CD4-positive, alpha-beta T cell (primary cell): ENCODE measurements at regions not wholly inside any gene's neighbourhood (a gene's known extent, or its start where the extent isn't known, plus 50 kb on each side); places are given as distances from the start of the nearest gene placed in this dataset.

Experiments used
- ATAC-seq: fragments of 200-7000 bp; cut with Tn5 transposase; one replicate; pipeline ENCODE4 v1.10.0; 2022; ENCODE audit warnings: mild to moderate bottlenecking; ENCODE audit not compliant: poor library complexity
- CTCF ChIA-PET: fragments of 350-600 bp; sonication (Branson Sonifier 250); formaldehyde crosslinking; loops from one replicate; lab custom pipeline; 2021; ENCODE audit warnings: antibody characterized with exemption, inconsistent platforms; lab: Charles Lee
- POLR2A ChIA-PET: fragments of 350-600 bp; sonication (Branson Sonifier 250); formaldehyde crosslinking; loops from one replicate; lab custom pipeline; 2021; ENCODE audit warnings: antibody characterized with exemption, inconsistent platforms; lab: Charles Lee
- DNase-seq, 14 experiments: peaks; one replicate each; pipeline ENCODE4 v3.0.0-alpha.2; 2013 to 2020; ENCODE audit warnings: mixed read lengths in 2 of 14
- H3K27ac ChIP-seq, 2 donors: one replicate each; pipeline versions ENCODE4 v1.5.1 to v1.7.0; 2013; ENCODE audit warnings: low read length in 2 of 2, low read depth in 1 of 2, mild to moderate bottlenecking in 1 of 2
- H3K27me3 ChIP-seq, 2 experiments: 1 replicate in 1 of 2; 2 replicates in 1 of 2; pipeline versions ENCODE4 v1.6.1 to v1.7.0; 2013; ENCODE audit warnings: low read length in 2 of 2, control low read depth in 1 of 2, mild to moderate bottlenecking in 1 of 2, moderate library complexity in 1 of 2; ENCODE audit not compliant: insufficient read depth in 2 of 2, control insufficient read depth in 1 of 2
- H3K36me3 ChIP-seq: one replicate; pipeline ENCODE4 v1.6.1; 2013; ENCODE audit warnings: low read length, control low read depth; ENCODE audit not compliant: insufficient read depth
- H3K4me1 ChIP-seq: one replicate; pipeline ENCODE4 v1.6.1; 2013; ENCODE audit warnings: low read length, control low read depth; ENCODE audit not compliant: insufficient read depth
- H3K4me3 ChIP-seq: one replicate; pipeline ENCODE4 v1.5.1; 2013; ENCODE audit warnings: mild to moderate bottlenecking, low read length, moderate library complexity
- H3K9me3 ChIP-seq, 2 experiments: 1 replicate in 1 of 2; 2 replicates in 1 of 2; pipeline versions ENCODE4 v1.6.1 to v1.7.0; 2013; ENCODE audit warnings: low read length in 2 of 2, mild to moderate bottlenecking in 2 of 2, control low read depth in 1 of 2, moderate library complexity in 1 of 2; ENCODE audit not compliant: control insufficient read depth in 1 of 2, insufficient read depth in 1 of 2
- H3K27ac Mint-ChIP-seq: one replicate; pipeline ENCODE4 v1.8.0; 2020; ENCODE audit warnings: mixed read lengths
- H3K27me3 Mint-ChIP-seq: one replicate; pipeline ENCODE4 v1.8.0; 2021; ENCODE audit warnings: mixed read lengths
- H3K36me3 Mint-ChIP-seq: one replicate; pipeline ENCODE4 v1.8.0; 2021; ENCODE audit warnings: low read depth, mixed read lengths
- H3K4me1 Mint-ChIP-seq: one replicate; pipeline ENCODE4 v1.8.0; 2021; ENCODE audit warnings: low read depth, mixed read lengths
- H3K4me3 Mint-ChIP-seq: one replicate; pipeline ENCODE4 v1.8.0; 2020; ENCODE audit warnings: mild to moderate bottlenecking, mixed read lengths
- H3K9me3 Mint-ChIP-seq: one replicate; pipeline ENCODE4 v1.8.0; 2020; ENCODE audit warnings: mixed read lengths
- intact Hi-C, 2 experiments: fragments of 100-400 bp; cut with DNase I in 1 of 2; cut with micrococcal nuclease in 1 of 2; formaldehyde crosslinking; loops; one replicate each; pipeline versions ENCODE4 v1.15.1 to v1.9.0; 2023 to 2025; cut with DNase I, micrococcal nuclease
- TF ChIP-seq, protein P1 (sequence below): fragments of 200-600 bp; IDR thresholded peaks from one replicate; pipeline ENCODE4 v1.8.0; 2022; ENCODE audit warnings: antibody characterized with exemption, mild to moderate bottlenecking

DNA sequence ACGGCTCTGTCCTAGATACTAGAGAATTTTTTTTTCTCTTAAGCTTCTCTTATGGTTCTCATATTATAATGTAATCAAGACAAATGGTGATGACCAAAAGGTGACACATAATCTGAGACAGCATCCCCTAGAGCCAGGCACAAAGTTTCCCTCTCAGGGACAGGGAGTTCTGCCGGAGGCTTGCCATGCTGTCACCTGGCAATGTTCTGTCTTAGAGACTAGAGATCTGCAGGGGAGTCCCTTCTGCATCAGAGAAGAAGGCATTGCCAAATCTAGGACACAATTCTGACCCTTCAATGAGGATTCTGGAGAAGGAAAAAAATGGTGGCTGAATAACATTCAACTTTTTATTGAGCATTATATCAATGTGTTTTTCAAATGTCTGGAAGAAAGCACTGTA is 261.2 kb upstream of the TRPC7 start:
- CTCF ChIA-PET = no interaction called here
- Histone ChIP-seq H3K4me3 (no peak overlapping the region), H3K4me1 (no peaks in the 10 kb centered on the region), H3K36me3 (no peaks in the 10 kb centered on the region), H3K9me3 (peaks cover 0 to 12% of the 10 kb centered on the region in 2 experiments), H3K27me3 (no peaks in the 10 kb centered on the region), H3K27ac (no peak overlapping the region)
- Mint-ChIP-seq H3K27ac (no peak overlapping the region), H3K9me3 (no peaks in the 10 kb centered on the region), H3K27me3 (no peaks in the 10 kb centered on the region), H3K4me1 (no peaks in the 10 kb centered on the region), H3K36me3 (no peaks in the 10 kb centered on the region), H3K4me3 (no peak overlapping the region)
- POLR2A ChIA-PET = no interaction called here
- TF ChIP-seq, protein P1, sequence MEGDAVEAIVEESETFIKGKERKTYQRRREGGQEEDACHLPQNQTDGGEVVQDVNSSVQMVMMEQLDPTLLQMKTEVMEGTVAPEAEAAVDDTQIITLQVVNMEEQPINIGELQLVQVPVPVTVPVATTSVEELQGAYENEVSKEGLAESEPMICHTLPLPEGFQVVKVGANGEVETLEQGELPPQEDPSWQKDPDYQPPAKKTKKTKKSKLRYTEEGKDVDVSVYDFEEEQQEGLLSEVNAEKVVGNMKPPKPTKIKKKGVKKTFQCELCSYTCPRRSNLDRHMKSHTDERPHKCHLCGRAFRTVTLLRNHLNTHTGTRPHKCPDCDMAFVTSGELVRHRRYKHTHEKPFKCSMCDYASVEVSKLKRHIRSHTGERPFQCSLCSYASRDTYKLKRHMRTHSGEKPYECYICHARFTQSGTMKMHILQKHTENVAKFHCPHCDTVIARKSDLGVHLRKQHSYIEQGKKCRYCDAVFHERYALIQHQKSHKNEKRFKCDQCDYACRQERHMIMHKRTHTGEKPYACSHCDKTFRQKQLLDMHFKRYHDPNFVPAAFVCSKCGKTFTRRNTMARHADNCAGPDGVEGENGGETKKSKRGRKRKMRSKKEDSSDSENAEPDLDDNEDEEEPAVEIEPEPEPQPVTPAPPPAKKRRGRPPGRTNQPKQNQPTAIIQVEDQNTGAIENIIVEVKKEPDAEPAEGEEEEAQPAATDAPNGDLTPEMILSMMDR = no peak
- ATAC-seq (no peak), DNase-seq (no peak)
- intact Hi-C loops = no loop called here

DNA sequence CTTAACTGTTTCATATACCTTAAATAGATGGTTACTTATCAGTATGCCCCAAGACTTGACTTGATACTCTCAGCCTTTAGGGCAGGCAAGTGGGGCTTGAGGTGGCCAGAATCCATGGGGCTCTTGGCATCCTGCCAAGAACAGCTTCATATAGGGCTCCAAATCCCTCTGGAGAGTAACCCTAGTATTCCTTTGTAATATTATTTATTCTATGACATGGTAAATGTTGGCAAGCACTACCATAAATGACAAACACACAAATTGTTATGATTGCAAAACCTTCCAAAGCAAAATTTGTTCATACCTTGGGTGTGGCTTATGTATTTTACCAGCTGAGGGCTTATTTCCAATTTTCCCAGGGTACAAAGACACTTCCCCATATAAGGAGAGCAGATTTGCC is 257.4 kb upstream of the TRPC7 start:
- H3K9me3 Mint-ChIP-seq = no peaks in the 10 kb centered on the region
- H3K27ac Mint-ChIP-seq = no peak overlapping the region
- ATAC-seq (no peak), DNase-seq (no peak)
- H3K27me3 Mint-ChIP-seq = no peaks in the 10 kb centered on the region
- Histone ChIP-seq H3K9me3 (no peaks in the 10 kb centered on the region), H3K27ac (no peak overlapping the region), H3K36me3 (no peaks in the 10 kb centered on the region), H3K4me3 (no peak overlapping the region), H3K27me3 (no peaks in the 10 kb centered on the region), H3K4me1 (no peaks in the 10 kb centered on the region)
- no peak overlapping the region for H3K4me3 Mint-ChIP-seq
- intact Hi-C loops = no loop called here
- ChIA-PET CTCF (no interaction called here), POLR2A (interaction anchor here (0.6 kb wide), 1 partner anchor 156 kb away, joined by 3 read pairs; no protein-coding TSS in a partner anchor)
- H3K4me1 Mint-ChIP-seq = no peaks in the 10 kb centered on the region
- H3K36me3 Mint-ChIP-seq = no peaks in the 10 kb centered on the region
- TF ChIP-seq, protein P1 = no peak

DNA sequence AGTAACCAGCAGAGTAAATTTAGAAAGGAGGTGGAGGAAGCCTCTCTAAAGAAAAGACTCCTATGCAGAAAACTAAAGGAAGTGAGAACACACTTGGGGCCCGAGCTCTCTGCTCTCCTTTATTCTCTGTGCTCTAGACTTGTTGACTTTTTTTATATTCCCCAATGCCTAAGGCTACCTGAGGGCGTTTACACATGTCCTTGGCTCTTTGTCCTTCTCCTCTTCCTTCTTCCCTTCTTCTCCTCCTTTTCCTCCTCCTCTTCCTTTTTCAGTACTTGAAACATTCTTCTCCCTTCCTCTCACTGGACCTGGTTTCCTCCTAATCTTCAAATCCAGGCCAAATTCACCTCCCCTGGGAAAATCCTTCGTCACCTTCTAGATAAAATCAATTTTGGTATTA is 256.4 kb upstream of the TRPC7 start:
- CTCF ChIA-PET = no interaction called here
- TF ChIP-seq, protein P1 = no peak
- H3K9me3 ChIP-seq = no peaks in the 10 kb centered on the region
- no peak for DNase-seq
- H3K4me3 ChIP-seq = no peak overlapping the region
- Mint-ChIP-seq H3K9me3 (no peaks in the 10 kb centered on the region), H3K27me3 (no peaks in the 10 kb centered on the region), H3K27ac (no peak overlapping the region), H3K4me3 (no peak overlapping the region), H3K4me1 (no peaks in the 10 kb centered on the region), H3K36me3 (no peaks in the 10 kb centered on the region)
- no peaks in the 10 kb centered on the region for H3K27me3 ChIP-seq
- intact Hi-C loops = no loop called here
- ATAC-seq = no peak
- POLR2A ChIA-PET = no interaction called here
- H3K4me1 ChIP-seq = no peaks in the 10 kb centered on the region
- no peak overlapping the region for H3K27ac ChIP-seq
- H3K36me3 ChIP-seq = no peaks in the 10 kb centered on the region
